ENCODE measurements at regions not wholly inside any gene's neighbourhood (a gene's known extent, or its start where the extent isn't known, plus 50 kb on each side); places are given as distances from the start of the nearest gene placed in this dataset.

DNA sequence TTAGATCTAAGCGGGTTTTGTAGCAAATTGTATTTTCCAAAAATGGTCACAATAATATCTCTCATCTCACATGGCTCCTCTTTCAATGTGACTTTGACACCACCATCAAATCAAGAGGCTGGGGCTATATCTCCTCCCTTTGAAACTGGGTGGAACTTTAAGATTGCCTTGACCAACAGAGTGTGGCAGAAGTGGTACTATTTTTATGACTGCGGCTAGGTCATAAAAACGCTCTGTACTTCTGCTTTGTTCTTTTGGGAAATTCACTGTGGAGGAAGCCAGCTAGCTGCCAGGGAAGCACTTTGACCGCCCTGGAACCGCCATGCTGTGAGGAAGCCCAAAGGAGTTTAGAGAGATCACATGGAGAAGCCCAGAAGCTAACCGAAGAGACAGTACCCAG lies 50.7 kb upstream of the ACOT11 start:
- H3K36me3 Mint-ChIP-seq (ENCODE audit: unreplicated experiment), result no peaks in the 10 kb centered on the region
- no peak overlapping the region for H3K27ac Mint-ChIP-seq (ENCODE audit: unreplicated experiment)
- no peak for DNase-seq
- H3K4me3 Mint-ChIP-seq (ENCODE audit: unreplicated experiment), result peak overlapping the region; percentile 25
- TF ChIP-seq, protein P1, sequence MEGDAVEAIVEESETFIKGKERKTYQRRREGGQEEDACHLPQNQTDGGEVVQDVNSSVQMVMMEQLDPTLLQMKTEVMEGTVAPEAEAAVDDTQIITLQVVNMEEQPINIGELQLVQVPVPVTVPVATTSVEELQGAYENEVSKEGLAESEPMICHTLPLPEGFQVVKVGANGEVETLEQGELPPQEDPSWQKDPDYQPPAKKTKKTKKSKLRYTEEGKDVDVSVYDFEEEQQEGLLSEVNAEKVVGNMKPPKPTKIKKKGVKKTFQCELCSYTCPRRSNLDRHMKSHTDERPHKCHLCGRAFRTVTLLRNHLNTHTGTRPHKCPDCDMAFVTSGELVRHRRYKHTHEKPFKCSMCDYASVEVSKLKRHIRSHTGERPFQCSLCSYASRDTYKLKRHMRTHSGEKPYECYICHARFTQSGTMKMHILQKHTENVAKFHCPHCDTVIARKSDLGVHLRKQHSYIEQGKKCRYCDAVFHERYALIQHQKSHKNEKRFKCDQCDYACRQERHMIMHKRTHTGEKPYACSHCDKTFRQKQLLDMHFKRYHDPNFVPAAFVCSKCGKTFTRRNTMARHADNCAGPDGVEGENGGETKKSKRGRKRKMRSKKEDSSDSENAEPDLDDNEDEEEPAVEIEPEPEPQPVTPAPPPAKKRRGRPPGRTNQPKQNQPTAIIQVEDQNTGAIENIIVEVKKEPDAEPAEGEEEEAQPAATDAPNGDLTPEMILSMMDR (IDR thresholded peaks at IDR 0.05; ENCODE audit: partially characterized antibody, unreplicated experiment), result no peak
- H3K9me3 Mint-ChIP-seq (ENCODE audit: unreplicated experiment), result peaks cover 2% of the 10 kb centered on the region
- H3K27me3 Mint-ChIP-seq (ENCODE audit: unreplicated experiment), result peaks cover 6% of the 10 kb centered on the region
- peaks cover 18% of the 10 kb centered on the region for H3K4me1 Mint-ChIP-seq (ENCODE audit: low read depth, unreplicated experiment)

DNA sequence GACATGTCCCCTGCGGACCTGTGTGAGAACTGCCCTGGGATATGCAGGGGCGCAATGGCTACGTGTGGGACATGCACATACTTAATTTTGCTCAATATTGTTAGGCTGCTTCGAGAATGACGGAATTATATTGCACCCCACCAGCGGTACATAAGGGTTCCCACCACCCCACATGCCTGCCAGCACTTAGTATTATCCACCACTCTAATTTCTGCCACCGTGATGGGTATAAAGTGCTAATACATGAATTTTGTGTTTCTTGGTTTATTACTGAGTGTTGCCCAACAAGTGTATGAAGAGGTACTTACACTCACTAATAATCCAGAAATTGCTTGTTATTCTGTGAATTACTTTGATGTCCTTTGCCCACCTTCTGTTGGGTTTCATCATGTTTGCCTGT lies 52.1 kb upstream of the ACOT11 start:
- TF ChIP-seq, protein P1 (IDR thresholded peaks at IDR 0.05; ENCODE audit: partially characterized antibody, unreplicated experiment), result no peak
- Mint-ChIP-seq H3K27me3 (ENCODE audit: unreplicated experiment) (peaks cover 6% of the 10 kb centered on the region), H3K9me3 (ENCODE audit: unreplicated experiment) (no peaks in the 10 kb centered on the region), H3K27ac (ENCODE audit: unreplicated experiment) (no peak overlapping the region), H3K4me1 (ENCODE audit: low read depth, unreplicated experiment) (peaks cover 23% of the 10 kb centered on the region), H3K4me3 (ENCODE audit: unreplicated experiment) (no peak overlapping the region), H3K36me3 (ENCODE audit: unreplicated experiment) (no peaks in the 10 kb centered on the region)
- no peak for DNase-seq

DNA sequence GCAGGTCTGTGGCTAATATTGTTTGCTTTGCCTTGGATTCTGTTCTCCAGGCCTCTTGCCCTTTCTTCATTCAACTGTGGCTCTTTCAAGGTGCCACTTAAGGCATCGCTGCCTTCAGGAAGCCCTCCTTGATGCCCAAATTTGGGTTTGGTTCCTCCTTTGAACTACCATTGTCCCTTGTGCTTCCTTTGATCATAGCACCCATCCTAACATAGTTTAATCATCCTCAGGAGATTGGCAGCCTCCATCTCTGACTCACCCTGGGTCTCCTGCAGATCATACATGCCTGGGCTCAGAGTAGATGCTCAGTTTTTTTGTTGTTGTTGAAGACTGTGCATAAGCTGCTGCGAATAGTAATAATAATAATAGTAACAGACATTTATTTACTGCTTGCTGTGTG lies 54.4 kb upstream of the ACOT11 start:
- Mint-ChIP-seq H3K27me3 (ENCODE audit: unreplicated experiment) (peaks cover 8% of the 10 kb centered on the region), H3K27ac (ENCODE audit: unreplicated experiment) (no peak overlapping the region), H3K9me3 (ENCODE audit: unreplicated experiment) (no peaks in the 10 kb centered on the region), H3K36me3 (ENCODE audit: unreplicated experiment) (no peaks in the 10 kb centered on the region), H3K4me3 (ENCODE audit: unreplicated experiment) (no peak overlapping the region), H3K4me1 (ENCODE audit: low read depth, unreplicated experiment) (peaks cover 23% of the 10 kb centered on the region)
- no peak for DNase-seq
- TF ChIP-seq, protein P1 (IDR thresholded peaks at IDR 0.05; ENCODE audit: partially characterized antibody, unreplicated experiment), result no peak

DNA sequence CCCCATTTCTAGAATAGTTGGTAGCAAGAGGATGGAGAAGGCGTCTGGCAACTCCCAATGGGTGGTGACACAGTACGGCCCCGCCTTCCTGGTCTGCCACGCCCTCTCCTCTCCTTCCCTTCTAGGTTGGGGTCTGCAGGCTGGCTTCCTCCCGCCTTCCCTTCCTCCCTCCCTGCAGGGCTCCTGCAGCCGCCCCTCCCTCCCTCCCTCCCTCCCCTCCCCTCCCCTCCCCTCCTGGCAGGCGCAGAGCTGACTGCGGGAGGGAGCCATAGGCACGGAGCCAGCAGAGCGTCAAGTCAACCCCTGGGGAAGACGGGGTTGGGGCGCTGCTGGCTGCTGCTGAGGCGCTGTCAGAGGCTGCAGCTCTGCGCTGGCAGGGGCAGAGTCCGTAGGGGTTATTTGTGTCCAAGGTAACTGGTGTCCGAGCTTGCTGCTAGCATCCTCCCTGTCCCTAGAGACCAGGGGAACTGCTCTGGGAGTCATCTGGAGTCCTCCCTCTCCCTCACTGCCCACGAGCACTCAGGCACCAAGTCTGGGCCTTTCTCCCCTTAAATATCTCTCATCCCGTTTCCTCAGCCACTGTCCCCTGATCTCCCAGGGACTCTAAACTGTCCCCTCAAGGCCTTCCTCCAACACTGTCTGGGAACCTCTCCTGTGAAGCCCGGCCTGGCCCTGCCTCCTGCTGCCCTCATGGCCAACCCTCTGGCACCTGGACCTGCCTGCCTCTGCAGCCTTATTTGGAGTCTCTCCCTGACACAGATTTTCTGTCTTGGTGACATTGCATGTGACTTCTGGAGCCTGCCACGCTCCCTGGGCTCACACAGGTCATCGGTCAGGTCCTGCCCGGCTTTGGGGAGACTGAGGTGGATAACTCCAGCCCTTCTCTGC lies 57.4 kb upstream of the ACOT11 start:
- no peaks in the 10 kb centered on the region for H3K36me3 Mint-ChIP-seq (ENCODE audit: unreplicated experiment)
- peak overlapping the region; percentile 62 for H3K27ac Mint-ChIP-seq (ENCODE audit: unreplicated experiment)
- H3K27me3 Mint-ChIP-seq (ENCODE audit: unreplicated experiment), result peaks cover 7% of the 10 kb centered on the region
- TF ChIP-seq, protein P1 (IDR thresholded peaks at IDR 0.05; ENCODE audit: partially characterized antibody, unreplicated experiment), result no peak
- H3K4me1 Mint-ChIP-seq (ENCODE audit: low read depth, unreplicated experiment), result peaks cover 28% of the 10 kb centered on the region
- H3K4me3 Mint-ChIP-seq (ENCODE audit: unreplicated experiment), result peak overlapping the region; percentile 80
- DNase-seq, result peak; percentile 64
- peaks cover 3% of the 10 kb centered on the region for H3K9me3 Mint-ChIP-seq (ENCODE audit: unreplicated experiment)

DNA sequence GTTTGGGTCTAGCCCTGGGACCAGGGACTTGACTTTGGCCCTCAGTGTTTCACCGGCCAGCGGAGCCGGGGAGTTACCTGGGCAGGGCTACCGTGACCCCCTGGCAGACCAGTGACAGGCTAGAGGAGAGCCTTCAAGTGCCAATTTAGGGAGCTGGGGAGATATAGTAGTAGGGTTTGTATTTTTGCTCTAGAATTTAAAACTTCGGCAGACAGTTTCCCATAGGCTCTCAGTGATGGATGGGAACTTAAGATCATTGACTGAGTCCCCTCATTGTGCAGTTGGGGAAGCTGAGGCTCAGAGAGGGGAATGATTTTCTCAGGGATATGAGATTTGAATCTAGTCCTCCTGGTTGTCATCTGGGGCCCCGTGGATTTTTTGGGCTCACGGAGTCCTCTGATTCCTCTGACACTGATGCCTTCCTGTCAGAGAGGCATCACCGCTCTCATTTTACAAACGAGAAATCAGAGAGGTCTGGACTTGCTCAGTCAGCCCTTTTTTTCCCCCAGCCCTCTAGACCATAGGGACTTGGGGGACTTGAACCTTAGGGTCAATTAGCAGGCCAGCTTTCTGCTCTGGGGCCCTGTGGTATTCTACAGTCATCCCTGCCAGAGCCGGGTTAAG lies 58.3 kb upstream of the ACOT11 start:
- peaks cover 3% of the 10 kb centered on the region for H3K9me3 Mint-ChIP-seq (ENCODE audit: unreplicated experiment)

More for the DNA sequence above, 58.3 kb upstream of the ACOT11 start:
- DNase-seq, result no peak
- Mint-ChIP-seq H3K36me3 (ENCODE audit: unreplicated experiment) (no peaks in the 10 kb centered on the region), H3K4me1 (ENCODE audit: low read depth, unreplicated experiment) (peaks cover 33% of the 10 kb centered on the region), H3K4me3 (ENCODE audit: unreplicated experiment) (peak overlapping the region; percentile 56), H3K27ac (ENCODE audit: unreplicated experiment) (peak overlapping the region; percentile 17), H3K27me3 (ENCODE audit: unreplicated experiment) (peaks cover 6% of the 10 kb centered on the region)
- TF ChIP-seq, protein P1 (IDR thresholded peaks at IDR 0.05; ENCODE audit: partially characterized antibody, unreplicated experiment), result peak; percentile 60
